ENCODE measurements at regions not wholly inside any gene's neighbourhood (a gene's known extent, or its start where the extent isn't known, plus 50 kb on each side); places are given as distances from the start of the nearest gene placed in this dataset.

GRCh38 chr20:50242548-50242862, 51.9 kb downstream of the CEBPB start:
- DNase-seq (ENCODE audit: low spot score): no peak

GRCh38 chr20:50242863-50243609, 52.4 kb downstream of the CEBPB start:
- no peak for DNase-seq (ENCODE audit: low spot score)

GRCh38 chr20:50243610-50244351, 53.2 kb downstream of the CEBPB start:
- DNase-seq (ENCODE audit: low spot score): no peak

- DNase-seq (ENCODE audit: low spot score): no peak
Observed at GRCh38 chr20:50244352-50245149, 53.9 kb downstream of the CEBPB start.

GRCh38 chr20:50245498-50246366, 55.1 kb downstream of the CEBPB start:
- DNase-seq (ENCODE audit: low spot score): no peak

- DNase-seq (ENCODE audit: low spot score): no peak
Observed at GRCh38 chr20:50246367-50247195, 56.0 kb downstream of the CEBPB start.

- DNase-seq (ENCODE audit: low spot score): no peak
Observed at GRCh38 chr20:50247196-50248094, 56.8 kb downstream of the CEBPB start.

- DNase-seq (ENCODE audit: low spot score): no peak
Observed at GRCh38 chr20:50248104-50248641, 57.5 kb downstream of the CEBPB start.

- DNase-seq (ENCODE audit: low spot score): no peak
Observed at GRCh38 chr20:50249447-50250388, 59.1 kb downstream of the CEBPB start.

GRCh38 chr20:50250679-50251382, 60.2 kb downstream of the CEBPB start:
- no peak for DNase-seq (ENCODE audit: low spot score)

GRCh38 chr20:50251383-50251748, 60.7 kb downstream of the CEBPB start:
- no peak for DNase-seq (ENCODE audit: low spot score)

GRCh38 chr20:50251992-50252511, 61.4 kb downstream of the CEBPB start:
- no peak for DNase-seq (ENCODE audit: low spot score)

- DNase-seq (ENCODE audit: low spot score): no peak
Observed at GRCh38 chr20:50252701-50253100, 62.1 kb downstream of the CEBPB start.

- no peak for DNase-seq (ENCODE audit: low spot score)
Observed at GRCh38 chr20:50253101-50253500, 62.5 kb downstream of the CEBPB start.

- no peak for DNase-seq (ENCODE audit: low spot score)
Observed at GRCh38 chr20:50254466-50255079, 63.9 kb downstream of the CEBPB start.

- DNase-seq (ENCODE audit: low spot score): no peak
Observed at GRCh38 chr20:50256577-50256976, 65.9 kb downstream of the CEBPB start.

- no peak for DNase-seq (ENCODE audit: low spot score)
Observed at GRCh38 chr20:50257860-50258259, 67.2 kb downstream of the CEBPB start.

All from cerebellar cortex (tissue), 1 donor.